Central memory CD8-positive, alpha-beta T cell (primary cell): ENCODE measurements at regions not wholly inside any gene's neighbourhood (a gene's known extent, or its start where the extent isn't known, plus 50 kb on each side); places are given as distances from the start of the nearest gene placed in this dataset.

ENCODE experiments used
- ATAC-seq: fragments of 150-1000 bp; cut with Tn5 transposase; replicated peaks from 2 replicates; pipeline ENCODE4 v1.10.0; 2022; ENCODE audit warnings: mild to moderate bottlenecking, moderate FRiP score, moderate number of reproducible peaks; ENCODE audit not compliant: poor library complexity, severe bottlenecking; ENCODE audit errors: extremely low read depth
- DNase-seq, 2 donors: peaks; one replicate each; pipeline ENCODE4 v3.0.0; 2021; ENCODE audit warnings: low spot score in 2 of 2
- H3K27ac Mint-ChIP-seq: one replicate; pipeline ENCODE4 v1.8.0; 2022; ENCODE audit warnings: low read depth, mild to moderate bottlenecking, moderate library complexity, mixed read lengths
- H3K27me3 Mint-ChIP-seq: one replicate; pipeline ENCODE4 v1.8.0; 2022; ENCODE audit warnings: mixed read lengths
- H3K36me3 Mint-ChIP-seq: one replicate; pipeline ENCODE4 v1.8.0; 2022; ENCODE audit warnings: mild to moderate bottlenecking, moderate library complexity, mixed read lengths; ENCODE audit not compliant: insufficient read depth
- H3K4me1 Mint-ChIP-seq: one replicate; pipeline ENCODE4 v1.8.0; 2022; ENCODE audit warnings: mixed read lengths
- H3K4me3 Mint-ChIP-seq: one replicate; pipeline ENCODE4 v1.8.0; 2022; ENCODE audit warnings: mild to moderate bottlenecking, moderate library complexity, mixed read lengths
- H3K9me3 Mint-ChIP-seq: one replicate; pipeline ENCODE4 v1.8.0; 2022; ENCODE audit warnings: mixed read lengths

- Mint-ChIP-seq H3K4me1 (no peaks in the 10 kb centered on the region), H3K4me3 (no peak overlapping the region), H3K9me3 (peaks cover 31% of the 10 kb centered on the region), H3K36me3 (no peaks in the 10 kb centered on the region), H3K27me3 (no peaks in the 10 kb centered on the region), H3K27ac (no peak overlapping the region)
- no peak for DNase-seq
- ATAC-seq = no peak
Measured at GRCh38 chr18:34159691-34160185, 65.0 kb downstream of the NOL4 start.

- Mint-ChIP-seq H3K27ac (no peak overlapping the region), H3K9me3 (peaks cover 31% of the 10 kb centered on the region), H3K4me3 (no peak overlapping the region), H3K27me3 (no peaks in the 10 kb centered on the region), H3K4me1 (no peaks in the 10 kb centered on the region), H3K36me3 (no peaks in the 10 kb centered on the region)
- ATAC-seq (no peak), DNase-seq (no peak)
Measured at GRCh38 chr18:34158881-34159690, 65.6 kb downstream of the NOL4 start.

GRCh38 chr18:34153711-34154110, 71.0 kb downstream of the NOL4 start:
- DNase-seq (no peak), ATAC-seq (no peak)
- H3K27me3 Mint-ChIP-seq = no peaks in the 10 kb centered on the region
- no peaks in the 10 kb centered on the region for H3K4me1 Mint-ChIP-seq
- no peak overlapping the region for H3K27ac Mint-ChIP-seq
- H3K9me3 Mint-ChIP-seq = peaks cover 24% of the 10 kb centered on the region
- peak overlapping the region; percentile 55 for H3K4me3 Mint-ChIP-seq
- no peaks in the 10 kb centered on the region for H3K36me3 Mint-ChIP-seq

- ATAC-seq = no peak
- Mint-ChIP-seq H3K4me1 (no peaks in the 10 kb centered on the region), H3K27ac (no peak overlapping the region), H3K36me3 (no peaks in the 10 kb centered on the region), H3K4me3 (no peak overlapping the region), H3K9me3 (peaks cover 10% of the 10 kb centered on the region), H3K27me3 (no peaks in the 10 kb centered on the region)
- DNase-seq = no peak
Measured at GRCh38 chr18:34131006-34131405, 93.7 kb downstream of the NOL4 start.

GRCh38 chr18:34128436-34128835, 96.3 kb downstream of the NOL4 start:
- Mint-ChIP-seq H3K4me3 (no peak overlapping the region), H3K27me3 (no peaks in the 10 kb centered on the region), H3K9me3 (peaks cover 8% of the 10 kb centered on the region), H3K27ac (no peak overlapping the region), H3K36me3 (no peaks in the 10 kb centered on the region), H3K4me1 (no peaks in the 10 kb centered on the region)
- ATAC-seq (no peak), DNase-seq (no peak)

- H3K4me1 Mint-ChIP-seq = no peaks in the 10 kb centered on the region
- no peaks in the 10 kb centered on the region for H3K36me3 Mint-ChIP-seq
- H3K27ac Mint-ChIP-seq = no peak overlapping the region
- DNase-seq (no peak), ATAC-seq (no peak)
- peaks cover 5% of the 10 kb centered on the region for H3K9me3 Mint-ChIP-seq
- no peak overlapping the region for H3K4me3 Mint-ChIP-seq
- no peaks in the 10 kb centered on the region for H3K27me3 Mint-ChIP-seq
Measured at GRCh38 chr18:34126121-34126520, 98.6 kb downstream of the NOL4 start.

- Mint-ChIP-seq H3K9me3 (peaks cover 7% of the 10 kb centered on the region), H3K27me3 (no peaks in the 10 kb centered on the region), H3K27ac (no peak overlapping the region), H3K4me1 (no peaks in the 10 kb centered on the region), H3K36me3 (no peaks in the 10 kb centered on the region), H3K4me3 (no peak overlapping the region)
- ATAC-seq (no peak), DNase-seq (no peak)
Measured at GRCh38 chr18:34122724-34123334, 101.9 kb downstream of the NOL4 start.

GRCh38 chr18:34121200-34121721, 103.5 kb downstream of the NOL4 start:
- ATAC-seq = no peak
- Mint-ChIP-seq H3K4me1 (no peaks in the 10 kb centered on the region), H3K4me3 (no peak overlapping the region), H3K9me3 (peaks cover 7% of the 10 kb centered on the region), H3K27ac (no peak overlapping the region), H3K36me3 (no peaks in the 10 kb centered on the region), H3K27me3 (no peaks in the 10 kb centered on the region)
- DNase-seq = no peak

GRCh38 chr18:34120294-34120693, 104.4 kb downstream of the NOL4 start:
- no peaks in the 10 kb centered on the region for H3K36me3 Mint-ChIP-seq
- H3K9me3 Mint-ChIP-seq = peaks cover 7% of the 10 kb centered on the region
- no peak overlapping the region for H3K27ac Mint-ChIP-seq
- no peak overlapping the region for H3K4me3 Mint-ChIP-seq
- no peaks in the 10 kb centered on the region for H3K27me3 Mint-ChIP-seq
- ATAC-seq (no peak), DNase-seq (no peak)
- H3K4me1 Mint-ChIP-seq = no peaks in the 10 kb centered on the region

- no peak for ATAC-seq
Measured at GRCh38 chr18:34117319-34117718, 107.4 kb downstream of the NOL4 start.

GRCh38 chr18:34115409-34116081, 109.2 kb downstream of the NOL4 start:
- no peak for ATAC-seq
- no peaks in the 10 kb centered on the region for H3K4me1 Mint-ChIP-seq
- no peaks in the 10 kb centered on the region for H3K36me3 Mint-ChIP-seq
- peaks cover 6% of the 10 kb centered on the region for H3K9me3 Mint-ChIP-seq
- H3K27ac Mint-ChIP-seq = no peak overlapping the region
- H3K27me3 Mint-ChIP-seq = no peaks in the 10 kb centered on the region
- no peak overlapping the region for H3K4me3 Mint-ChIP-seq
- DNase-seq = no peak

More at GRCh38 chr18:34117319-34117718, 107.4 kb downstream of the NOL4 start:
- peaks cover 7% of the 10 kb centered on the region for H3K9me3 Mint-ChIP-seq
- no peak overlapping the region for H3K27ac Mint-ChIP-seq
- DNase-seq = no peak
- no peaks in the 10 kb centered on the region for H3K27me3 Mint-ChIP-seq
- H3K36me3 Mint-ChIP-seq = no peaks in the 10 kb centered on the region
- no peaks in the 10 kb centered on the region for H3K4me1 Mint-ChIP-seq
- no peak overlapping the region for H3K4me3 Mint-ChIP-seq

GRCh38 chr18:34114996-34115395, 109.7 kb downstream of the NOL4 start:
- no peak for ATAC-seq
- Mint-ChIP-seq H3K4me3 (no peak overlapping the region), H3K36me3 (no peaks in the 10 kb centered on the region), H3K4me1 (no peaks in the 10 kb centered on the region), H3K27me3 (no peaks in the 10 kb centered on the region), H3K9me3 (peaks cover under 1% of the 10 kb centered on the region), H3K27ac (no peak overlapping the region)
- DNase-seq = no peak
